Panc1 (cell line): ENCODE measurements at regions not wholly inside any gene's neighbourhood (a gene's known extent, or its start where the extent isn't known, plus 50 kb on each side); places are given as distances from the start of the nearest gene placed in this dataset.
A peak's percentile ranks its signal among the peaks of the same experiment; 100 is the strongest.

Source experiments
- ATAC-seq: fragments of 200-7000 bp; cut with Tn5 transposase; 2 replicates; pipeline ENCODE4 v1.9.1; 2020; ENCODE audit warnings: mild to moderate bottlenecking, moderate library complexity
- BruUV-seq: library from RNA; stranded (reverse); fragments of 400-500 nt; replicated peaks from 2 replicates; lab custom pipeline; 2021; lab: Mats Ljungman, UMichigan
- CTCF ChIA-PET: fragments of 300-600 bp; sonication (Branson Sonifier 250); formaldehyde crosslinking; loops from one replicate; lab custom pipeline; 2022; ENCODE audit warnings: antibody characterized with exemption; lab: Charles Lee
- POLR2A ChIA-PET: fragments of 300-600 bp; sonication (Branson Sonifier 250); formaldehyde crosslinking; loops from one replicate; lab custom pipeline; 2022; ENCODE audit warnings: antibody characterized with exemption; lab: Charles Lee
- DNase-seq: peaks from one replicate; pipeline ENCODE4 v3.0.0-alpha.2; 2010; ENCODE audit warnings: low read depth, low spot score
- H3K27ac ChIP-seq: 2 replicates; pipeline ENCODE4 v1.5.1; 2011; ENCODE audit warnings: mild to moderate bottlenecking, low read length, inconsistent platforms
- H3K27me3 ChIP-seq: fragments of 200-500 bp; sonication (Bioruptor generic); 2 replicates; pipeline ENCODE4 v1.6.0; 2014; ENCODE audit warnings: low read length, inconsistent platforms; ENCODE audit not compliant: control insufficient read depth, insufficient read depth
- H3K36me3 ChIP-seq: fragments of 200-500 bp; sonication (Bioruptor generic); 2 replicates; pipeline ENCODE4 v1.5.1; 2014; ENCODE audit warnings: inconsistent platforms, mild to moderate bottlenecking, low read length, moderate library complexity; ENCODE audit not compliant: control insufficient read depth, insufficient read depth
- H3K4me1 ChIP-seq: 2 replicates; pipeline ENCODE4 v1.5.1; 2011; ENCODE audit warnings: inconsistent platforms, mild to moderate bottlenecking, low read length, moderate library complexity; ENCODE audit not compliant: control insufficient read depth, insufficient read depth
- H3K4me3 ChIP-seq, 2 experiments: 2 replicates each; pipeline ENCODE4 v1.5.1; 2011 to 2012; ENCODE audit warnings: low read depth in 2 of 2, low read length in 2 of 2, mild to moderate bottlenecking in 2 of 2, inconsistent platforms in 1 of 2, moderate library complexity in 1 of 2
- H3K9me3 ChIP-seq: fragments of 200-500 bp; sonication (Bioruptor generic); 2 replicates; pipeline ENCODE4 v1.5.1; 2014; ENCODE audit warnings: low read depth, mild to moderate bottlenecking, inconsistent platforms, low read length, moderate library complexity; ENCODE audit not compliant: control insufficient read depth, insufficient read depth
- CTCF ChIP-seq: fragments of 450-650 bp; IDR thresholded peaks from 2 replicates; pipeline ENCODE4 v1.5.1; 2017; ENCODE audit warnings: mild to moderate bottlenecking
- POLR2AphosphoS5 ChIP-seq: IDR thresholded peaks from 2 replicates; pipeline ENCODE4 v1.6.1; 2012; ENCODE audit warnings: mild to moderate bottlenecking, low read depth, low read length, moderate library complexity
- REST ChIP-seq, 2 experiments: IDR thresholded peaks; 2 replicates each; pipeline ENCODE4 v1.6.1; 2011 to 2012; ENCODE audit warnings: low read depth in 2 of 2, control low read depth in 1 of 2, low read length in 1 of 2, mild to moderate bottlenecking in 1 of 2, moderate library complexity in 1 of 2; ENCODE audit not compliant: insufficient read depth in 1 of 2
- SIN3A ChIP-seq: IDR thresholded peaks from 2 replicates; pipeline ENCODE4 v1.6.1; 2012; ENCODE audit warnings: low read depth, mild to moderate bottlenecking, low read length, moderate library complexity, borderline replicate concordance; ENCODE audit not compliant: insufficient read depth
- TCF7L2 ChIP-seq: IDR thresholded peaks from 2 replicates; pipeline ENCODE4 v1.6.1; 2011; ENCODE audit warnings: mild to moderate bottlenecking, low read depth, low read length, inconsistent platforms
- in situ Hi-C: cut with HindIII; loops from 2 replicates; pipeline ENCODE4 v1.10.0; 2016; ENCODE audit warnings: low sequenced_read_pairs, low pct_unique_long_range_greater_than_20kb
- intact Hi-C: fragments of 100-400 bp; cut with micrococcal nuclease; formaldehyde crosslinking; loops from one replicate; pipeline ENCODE4 v1.10.0; 2022; ENCODE audit not compliant: unreplicated experiment

- Histone ChIP-seq H3K9me3 (no peaks in the 10 kb centered on the region), H3K27me3 (no peaks in the 10 kb centered on the region; the same call in 1 of the 2 replicates), H3K4me1 (no peaks in the 10 kb centered on the region), H3K4me3 (no peak overlapping the region), H3K36me3 (no peaks in the 10 kb centered on the region), H3K27ac (no peak overlapping the region)
- ChIA-PET POLR2A (no interaction called here), CTCF (interaction anchor here (0.6 to 1.6 kb wide), 5 partner anchors 46 to 1572 kb away, joined by 3 to 5 read pairs (median 3); no protein-coding TSS in a partner anchor)
- peak; percentile 86 for ATAC-seq
- TF ChIP-seq SIN3A (no peak), CTCF (peak; percentile 78), POLR2AphosphoS5 (no peak)
- DNase-seq: peak; percentile 50
- no TSS peak for BruUV-seq
- intact Hi-C loops (loop anchor here (5.0 to 10.0 kb wide), 2 partner anchors 189 to 686 kb away; no protein-coding TSS in a partner anchor), in situ Hi-C loops (no loop called here)
These were observed 144.6 kb upstream of the NOCT start for GRCh38 chr4:138870737-138871554.

DNA sequence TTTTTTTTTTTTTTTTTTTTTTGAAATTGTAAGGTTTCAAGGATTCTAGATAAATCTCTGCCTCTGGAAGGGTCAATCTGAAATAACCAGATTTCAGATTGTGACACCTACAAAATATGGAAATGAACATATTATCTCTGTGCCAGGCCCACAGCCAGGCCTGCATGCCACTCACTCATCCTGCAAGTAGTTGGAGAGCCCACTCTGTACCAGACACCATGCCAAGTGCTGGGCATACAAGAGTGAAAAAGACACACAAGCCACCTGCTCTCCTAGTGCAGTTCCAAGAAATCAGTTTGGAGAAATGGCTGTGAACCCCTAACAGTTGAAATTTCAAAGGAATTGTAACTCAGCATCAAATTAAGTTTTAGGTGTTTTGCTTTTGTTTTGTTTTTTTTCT, 145.9 kb upstream of the NOCT start:
- no TSS peak for BruUV-seq
- intact Hi-C loops: loop anchor here (5.0 to 10.0 kb wide), 2 partner anchors 187 to 685 kb away; no protein-coding TSS in a partner anchor
- H3K27ac ChIP-seq: no peak overlapping the region
- no peaks in the 10 kb centered on the region for H3K36me3 ChIP-seq
- in situ Hi-C loops: no loop called here
- ATAC-seq (no peak), DNase-seq (no peak)
- TF ChIP-seq TCF7L2 (no peak), CTCF (no peak), REST (IDR thresholded peaks at IDR 0.05; ENCODE audit: insufficient read depth in 1 of 2, low read depth in 2 of 2, low read length in 1 of 2) (no peak), POLR2AphosphoS5 (no peak), SIN3A (no peak)
- no peaks in the 10 kb centered on the region; the same call in none of the 2 replicates for H3K27me3 ChIP-seq
- ChIA-PET POLR2A (no interaction called here), CTCF (interaction anchor here (0.6 to 0.7 kb wide), 2 partner anchors 65 to 292 kb away, joined by 3 to 8 read pairs; no protein-coding TSS in a partner anchor)
- H3K4me1 ChIP-seq: no peaks in the 10 kb centered on the region
- no peak overlapping the region for H3K4me3 ChIP-seq
- H3K9me3 ChIP-seq: no peaks in the 10 kb centered on the region
